H1 (cell line): ENCODE measurements at regions not wholly inside any gene's neighbourhood (a gene's known extent, or its start where the extent isn't known, plus 50 kb on each side); places are given as distances from the start of the nearest gene placed in this dataset.

Experiments
- CEBPB ChIP-seq: IDR thresholded peaks from 2 replicates; pipeline ENCODE4 v1.6.1; 2012; ENCODE audit warnings: low read depth, low read length
- EGR1 ChIP-seq: IDR thresholded peaks from 2 replicates; pipeline ENCODE4 v1.6.1; 2011; ENCODE audit warnings: low read depth, low read length, borderline replicate concordance
- EZH2 ChIP-seq: fragments of 200-600 bp; sonication (generic); IDR thresholded peaks from 2 replicates; pipeline ENCODE4 v1.7.1; 2012; ENCODE audit warnings: low read depth, mild to moderate bottlenecking, moderate library complexity, low read length, inconsistent platforms; ENCODE audit not compliant: severe bottlenecking
- GABPA ChIP-seq: IDR thresholded peaks from 2 replicates; pipeline ENCODE4 v1.6.1; 2011; ENCODE audit warnings: mild to moderate bottlenecking, low read length, moderate library complexity, borderline replicate concordance; ENCODE audit not compliant: insufficient read depth
- PHF8 ChIP-seq: fragments of 200-600 bp; sonication (generic); conservative IDR thresholded peaks from 2 replicates; pipeline ENCODE4 v1.7.1; 2012; ENCODE audit warnings: low read depth, mild to moderate bottlenecking, inconsistent platforms, low read length, moderate library complexity
- POLR2A ChIP-seq, 2 experiments: IDR thresholded peaks; 1 replicate in 1 of 2; 2 replicates in 1 of 2; pipeline ENCODE4 v1.6.1; 2011; ENCODE audit warnings: low read depth in 2 of 2, low read length in 2 of 2, mild to moderate bottlenecking in 2 of 2; ENCODE audit errors: control extremely low read depth in 1 of 2
- POLR2AphosphoS5 ChIP-seq: IDR thresholded peaks from 2 replicates; pipeline ENCODE4 v1.6.1; 2011; ENCODE audit warnings: low read depth, low read length
- RAD21 ChIP-seq, 2 experiments: IDR thresholded peaks in 1 of 2; conservative IDR thresholded peaks in 1 of 2; 2 replicates each; pipeline ENCODE4 v1.6.1; 2011; ENCODE audit warnings: low read depth in 2 of 2, low read length in 2 of 2, improper control_type of control experiment in 1 of 2, inconsistent platforms in 1 of 2, mild to moderate bottlenecking in 1 of 2, moderate library complexity in 1 of 2
- TAF1 ChIP-seq: IDR thresholded peaks from 2 replicates; pipeline ENCODE4 v1.6.1; 2011; ENCODE audit warnings: mild to moderate bottlenecking, low read depth, low read length
- TAF7 ChIP-seq: optimal IDR thresholded peaks from 2 replicates; pipeline ENCODE3; 2011; ENCODE audit warnings: low read depth, mild to moderate bottlenecking, inconsistent platforms, low read length, moderate library complexity, borderline replicate concordance
- TF ChIP-seq, protein P1 (sequence below), 3 experiments: IDR thresholded peaks; 1 replicate in 2 of 3; 2 replicates in 1 of 3; pipeline versions ENCODE4 v1.5.1 to v1.6.1; 2011; ENCODE audit warnings: low read length in 3 of 3, mild to moderate bottlenecking in 3 of 3, inconsistent platforms in 2 of 3, low read depth in 1 of 3, moderate library complexity in 1 of 3; ENCODE audit not compliant: insufficient read depth in 1 of 3; ENCODE audit errors: control extremely low read depth in 1 of 3

DNA sequence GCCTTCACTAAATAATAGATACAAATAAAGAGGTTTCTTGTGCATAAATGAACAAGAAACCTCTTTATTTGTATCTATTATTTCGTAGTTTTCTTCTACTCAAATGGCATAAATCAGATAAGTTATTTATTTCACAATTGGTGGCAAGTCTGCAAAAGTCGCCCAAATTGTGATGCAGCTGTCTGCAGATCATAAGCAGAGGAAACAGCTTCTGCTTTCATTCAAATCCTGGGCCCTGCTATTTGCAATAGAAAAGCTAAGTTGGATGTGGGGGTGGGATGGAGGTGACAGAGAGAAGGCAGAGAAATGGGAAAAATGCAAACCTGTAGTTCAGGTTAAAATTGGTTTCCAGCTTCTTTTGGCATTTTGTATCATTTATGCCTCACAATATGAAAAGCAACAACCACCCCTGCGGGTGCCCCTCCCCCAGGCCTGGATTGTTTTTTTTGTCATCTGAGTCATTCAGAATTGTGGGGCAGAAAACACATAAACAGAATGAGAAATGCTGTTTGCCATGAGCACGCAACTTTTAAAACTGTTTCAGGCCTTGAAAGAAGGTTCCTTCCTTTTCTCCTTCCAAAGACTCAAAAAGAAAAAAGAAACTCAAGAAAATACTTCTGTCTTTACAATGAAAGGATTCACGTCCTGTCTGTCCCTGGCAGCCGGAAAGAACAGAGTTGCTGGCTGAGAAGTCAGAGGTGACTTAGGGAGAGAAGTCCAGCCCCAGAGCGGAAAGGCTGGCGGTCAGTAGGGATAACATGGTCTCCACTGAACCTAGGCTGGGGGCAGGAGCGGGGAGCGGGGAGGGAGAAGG lies 132.9 kb downstream of the BAMBI start:
- TF ChIP-seq CEBPB: no peak
- TF ChIP-seq RAD21 (IDR thresholded peaks at IDR 0.05 in 1 of 2, conservative IDR thresholded peaks at IDR 0.05 in 1 of 2; ENCODE audit: low read depth in 2 of 2, low read length in 2 of 2): no peak
- TF ChIP-seq, protein P1, sequence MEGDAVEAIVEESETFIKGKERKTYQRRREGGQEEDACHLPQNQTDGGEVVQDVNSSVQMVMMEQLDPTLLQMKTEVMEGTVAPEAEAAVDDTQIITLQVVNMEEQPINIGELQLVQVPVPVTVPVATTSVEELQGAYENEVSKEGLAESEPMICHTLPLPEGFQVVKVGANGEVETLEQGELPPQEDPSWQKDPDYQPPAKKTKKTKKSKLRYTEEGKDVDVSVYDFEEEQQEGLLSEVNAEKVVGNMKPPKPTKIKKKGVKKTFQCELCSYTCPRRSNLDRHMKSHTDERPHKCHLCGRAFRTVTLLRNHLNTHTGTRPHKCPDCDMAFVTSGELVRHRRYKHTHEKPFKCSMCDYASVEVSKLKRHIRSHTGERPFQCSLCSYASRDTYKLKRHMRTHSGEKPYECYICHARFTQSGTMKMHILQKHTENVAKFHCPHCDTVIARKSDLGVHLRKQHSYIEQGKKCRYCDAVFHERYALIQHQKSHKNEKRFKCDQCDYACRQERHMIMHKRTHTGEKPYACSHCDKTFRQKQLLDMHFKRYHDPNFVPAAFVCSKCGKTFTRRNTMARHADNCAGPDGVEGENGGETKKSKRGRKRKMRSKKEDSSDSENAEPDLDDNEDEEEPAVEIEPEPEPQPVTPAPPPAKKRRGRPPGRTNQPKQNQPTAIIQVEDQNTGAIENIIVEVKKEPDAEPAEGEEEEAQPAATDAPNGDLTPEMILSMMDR (IDR thresholded peaks at IDR 0.05; ENCODE audit: control extremely low read depth in 1 of 3, insufficient read depth in 1 of 3, low read depth in 1 of 3, low read length in 3 of 3): no peak
- TF ChIP-seq EGR1: 0 out of 2 replicates have a peak, but pooled peaks have one; percentile 6
- no peak for TF ChIP-seq GABPA
- TF ChIP-seq POLR2A (IDR thresholded peaks at IDR 0.05; ENCODE audit: control extremely low read depth in 1 of 2, low read depth in 2 of 2, low read length in 2 of 2): no peak
- no peak for TF ChIP-seq POLR2AphosphoS5
- 0 out of 2 replicates have a peak, but pooled peaks have one; percentile 14 for TF ChIP-seq TAF1
- TF ChIP-seq PHF8: no peak
- TF ChIP-seq EZH2: no peak
- no peak for TF ChIP-seq TAF7
